Hepatocyte (in vitro differentiated cells): ENCODE measurements at regions not wholly inside any gene's neighbourhood (a gene's known extent, or its start where the extent isn't known, plus 50 kb on each side); places are given as distances from the start of the nearest gene placed in this dataset.
"Not testable (repeated sequence)": the region's sequence is repeated elsewhere in the genome, so short reads cannot be mapped to it uniquely, and the experiment has no call there.

Experiments used
- CTCF ChIP-seq: fragments of 200-600 bp; sonication (generic); IDR thresholded peaks from 2 replicates; pipeline ENCODE4 v1.5.1; 2016; ENCODE audit warnings: antibody characterized with exemption, mild to moderate bottlenecking; ENCODE audit not compliant: poor library complexity
- EZH2 ChIP-seq: fragments of 200-600 bp; sonication (generic); IDR thresholded peaks from 2 replicates; pipeline ENCODE4 v1.6.1; 2016; ENCODE audit warnings: antibody characterized with exemption, mild to moderate bottlenecking, borderline replicate concordance
- EZH2phosphoT487 ChIP-seq: fragments of 200-600 bp; sonication (generic); IDR thresholded peaks from one replicate; pipeline ENCODE4 v1.6.1; 2018; ENCODE audit warnings: antibody characterized with exemption, mild to moderate bottlenecking, low read depth, moderate library complexity; ENCODE audit not compliant: unreplicated experiment, severe bottlenecking

- TF ChIP-seq CTCF, EZH2, EZH2phosphoT487: not testable (repeated sequence)
These were observed 369.8 kb downstream of the TMEM121 start for GRCh38 chr14:105896206-105896605.
